Midbrain (tissue), 1 donor: ENCODE measurements at regions not wholly inside any gene's neighbourhood (a gene's known extent, or its start where the extent isn't known, plus 50 kb on each side); places are given as distances from the start of the nearest gene placed in this dataset.
"Not testable (repeated sequence)": the region's sequence is repeated elsewhere in the genome, so short reads cannot be mapped to it uniquely, and the experiment has no call there.

Experiments used
- DNase-seq: peaks from one replicate; lab custom pipeline; 2025; lab: John Stamatoyannopoulos, UW

DNA sequence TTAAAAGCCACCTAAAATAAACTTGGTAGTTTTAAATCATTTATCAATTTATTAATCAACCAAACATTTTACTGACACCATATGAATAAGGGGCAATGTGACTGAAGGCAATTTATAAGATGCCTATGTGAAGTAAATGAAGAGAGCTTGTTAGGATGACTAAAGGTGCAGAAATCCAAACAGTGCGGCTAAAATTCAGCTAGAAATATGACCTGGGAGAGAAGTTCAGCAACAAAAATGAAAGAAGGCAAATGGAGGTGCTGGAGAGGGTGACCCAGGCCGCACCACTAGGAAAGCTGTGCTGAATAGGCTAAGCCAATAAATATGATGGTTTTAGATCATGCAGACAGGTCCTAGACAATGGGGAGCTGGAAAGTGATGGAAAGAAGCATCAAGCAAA lies 403.7 kb downstream of the BTG1 start:
- no peak for DNase-seq

GRCh38 chr12:91733846-91734245 lies 411.8 kb downstream of the BTG1 start:
- DNase-seq, result not testable (repeated sequence)

DNA sequence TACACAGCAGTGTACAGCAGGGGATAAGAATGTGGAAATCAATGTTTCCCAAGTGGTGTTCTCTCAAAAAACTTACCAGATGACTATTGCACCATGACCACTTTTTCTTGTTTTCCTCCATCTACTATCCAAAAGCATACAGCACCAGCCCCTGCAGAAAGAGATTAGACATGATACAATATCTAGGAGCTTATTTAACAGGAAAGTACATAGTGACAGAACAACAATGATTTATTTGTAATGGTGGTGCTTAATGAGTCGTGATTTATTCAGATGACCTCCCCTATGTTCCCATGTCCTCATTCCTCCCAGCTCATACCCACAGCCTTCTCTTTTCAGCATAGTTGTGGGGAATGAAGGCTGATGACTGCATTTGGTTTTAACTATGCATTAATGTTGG lies 413.6 kb downstream of the BTG1 start:
- DNase-seq, result no peak

DNA sequence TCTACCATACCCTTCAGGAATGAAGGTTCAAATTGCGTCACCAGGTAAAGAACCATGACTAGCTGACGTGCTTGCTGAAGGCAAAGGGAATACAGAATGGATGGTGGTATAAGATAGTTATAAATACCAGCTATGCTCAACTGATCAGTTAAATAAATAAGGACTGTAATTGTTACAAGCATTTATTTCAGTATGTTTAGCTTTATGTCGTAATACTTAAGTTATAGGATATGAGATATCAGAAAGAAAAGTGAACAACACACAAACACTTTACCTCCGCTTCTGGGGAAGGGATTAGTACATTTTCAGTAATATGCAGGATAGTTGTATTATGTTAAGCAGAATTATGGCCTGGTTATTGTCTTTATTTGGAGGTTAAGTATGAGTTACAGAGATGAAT lies 416.1 kb downstream of the BTG1 start:
- DNase-seq, result no peak

GRCh38 chr12:91723191-91723590 lies 422.5 kb downstream of the BTG1 start:
- DNase-seq, result no peak

GRCh38 chr12:91722072-91722471 lies 423.6 kb downstream of the BTG1 start:
- DNase-seq, result no peak

- no peak for DNase-seq
Measured at GRCh38 chr12:91721023-91721422, 424.6 kb downstream of the BTG1 start.

GRCh38 chr12:91718326-91718725 lies 427.3 kb downstream of the BTG1 start:
- DNase-seq, result no peak

DNA sequence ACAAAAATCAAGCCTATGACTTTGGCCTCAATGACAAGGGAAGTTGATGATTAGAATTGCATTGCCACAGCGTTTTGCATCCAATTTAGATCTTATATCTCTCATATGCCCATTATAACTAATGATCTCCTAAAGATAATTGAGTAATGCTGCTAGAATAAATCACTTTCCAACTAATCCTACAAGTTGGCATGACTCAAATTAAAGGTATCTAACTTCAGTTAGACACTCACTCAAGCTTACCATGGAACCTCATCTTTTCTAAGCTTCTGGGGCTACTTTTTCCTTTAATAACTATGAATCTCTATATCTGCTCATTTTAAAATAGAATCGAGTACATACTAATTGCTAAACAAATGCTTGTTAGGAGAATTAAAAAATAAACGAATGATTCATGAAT lies 427.8 kb downstream of the BTG1 start:
- no peak for DNase-seq

GRCh38 chr12:91711925-91712324 lies 433.7 kb downstream of the BTG1 start:
- DNase-seq, result not testable (repeated sequence)

GRCh38 chr12:91706466-91706865 lies 439.2 kb downstream of the BTG1 start:
- DNase-seq, result no peak

DNA sequence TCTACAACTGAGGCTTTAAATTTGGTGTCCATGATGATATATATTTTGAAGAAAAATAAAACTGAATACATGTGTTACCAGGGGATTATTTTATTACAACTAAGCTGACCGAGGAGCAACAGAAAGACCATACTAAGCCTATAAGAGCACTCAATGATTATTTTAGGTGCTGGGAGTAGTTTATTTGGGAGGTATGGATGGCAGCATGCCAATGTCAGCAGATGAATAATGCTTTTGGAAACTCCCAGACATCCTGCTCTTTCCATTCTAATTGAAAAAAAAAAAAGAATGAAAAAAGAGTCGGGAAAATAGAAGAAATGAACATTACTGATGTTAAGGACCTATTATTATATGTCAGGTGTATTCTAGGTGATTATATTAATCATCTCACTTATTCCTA lies 441.2 kb downstream of the BTG1 start:
- no peak for DNase-seq

DNA sequence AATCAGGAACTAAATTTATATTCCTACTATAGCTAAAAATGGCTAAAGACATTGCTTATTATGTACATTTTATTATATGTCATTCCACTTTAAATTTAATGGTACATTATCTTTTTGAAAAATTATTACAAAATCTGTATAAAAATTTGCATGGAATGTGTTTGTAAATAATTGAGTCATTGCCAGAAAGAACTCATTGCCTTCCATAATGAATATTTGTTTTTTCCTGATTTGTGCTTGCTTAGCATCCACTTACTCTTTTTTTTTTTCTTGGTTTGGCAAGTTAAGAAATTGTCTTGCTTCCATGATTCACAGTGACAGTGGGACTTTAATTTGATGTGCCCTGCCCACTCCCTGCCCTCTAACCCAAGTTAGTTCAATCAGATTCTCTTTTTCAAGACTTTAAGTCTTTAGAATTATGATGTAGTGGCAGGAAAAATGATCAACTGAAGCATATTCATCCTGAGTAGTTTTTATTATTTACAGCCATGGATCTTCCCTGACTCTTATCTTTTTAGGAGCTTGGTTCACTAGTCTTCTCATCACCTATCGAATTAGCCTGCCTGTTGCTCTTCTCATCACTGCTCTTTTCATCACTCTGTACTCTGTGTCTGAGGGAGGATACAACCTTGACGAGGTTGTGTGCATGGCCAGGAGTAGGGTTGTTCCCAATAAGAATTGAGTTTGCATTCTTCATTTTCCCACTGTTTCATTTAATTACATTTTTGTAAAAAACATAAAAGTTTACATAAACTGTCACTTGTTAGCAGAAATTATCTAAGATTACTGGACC lies 442.0 kb downstream of the BTG1 start:
- no peak for DNase-seq

GRCh38 chr12:91702843-91703425 lies 442.7 kb downstream of the BTG1 start:
- DNase-seq, result no peak

- DNase-seq, result no peak
Measured at GRCh38 chr12:91695964-91696363, 449.7 kb downstream of the BTG1 start.

GRCh38 chr12:91695406-91695805 lies 450.2 kb downstream of the BTG1 start:
- not testable (repeated sequence) for DNase-seq

GRCh38 chr12:91690531-91690930 lies 455.1 kb downstream of the BTG1 start:
- no peak for DNase-seq

DNA sequence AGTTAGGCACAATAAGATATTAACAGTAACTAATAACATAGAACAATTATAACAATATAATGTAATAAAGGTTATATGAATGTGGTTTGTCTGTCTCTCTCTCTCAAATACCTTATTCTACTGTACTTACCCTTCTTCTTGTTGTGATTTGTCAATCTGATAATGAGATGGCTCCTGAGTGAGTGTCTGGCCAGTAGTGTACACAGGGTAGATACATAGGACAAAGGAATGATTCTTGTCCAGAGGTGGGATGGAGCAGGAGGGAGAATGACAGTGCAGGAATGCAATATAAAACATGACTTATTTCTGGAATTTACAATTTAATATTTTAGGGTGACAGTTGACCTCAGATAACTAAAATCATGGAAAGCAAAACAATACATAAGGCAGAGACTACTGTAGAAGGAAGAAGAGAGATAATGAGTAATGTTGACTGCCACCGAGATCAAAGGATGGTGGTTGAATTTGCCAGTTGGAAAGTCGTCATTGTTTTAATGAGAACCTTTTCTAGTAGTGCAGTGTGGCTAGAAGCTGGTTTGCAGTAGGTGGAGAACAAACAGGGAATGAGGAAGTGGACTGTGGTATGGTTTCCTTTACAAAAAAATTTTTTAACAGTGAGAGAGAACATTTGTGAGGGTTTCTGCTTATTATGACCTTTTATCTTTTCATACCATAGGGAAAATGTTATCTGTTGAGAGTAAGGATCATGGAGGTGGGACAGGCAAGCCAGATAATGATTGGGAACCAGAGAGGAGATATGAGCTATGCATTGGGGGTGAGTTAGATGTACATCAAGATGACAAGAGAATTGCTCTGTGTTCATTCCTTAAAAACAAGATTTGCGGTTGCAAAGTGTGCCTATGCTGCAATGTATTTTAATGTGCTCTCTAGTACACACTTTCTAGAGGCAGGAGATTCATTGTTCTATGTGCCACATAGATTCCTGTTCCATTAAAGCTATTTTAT lies 458.3 kb downstream of the BTG1 start:
- DNase-seq, result no peak

DNA sequence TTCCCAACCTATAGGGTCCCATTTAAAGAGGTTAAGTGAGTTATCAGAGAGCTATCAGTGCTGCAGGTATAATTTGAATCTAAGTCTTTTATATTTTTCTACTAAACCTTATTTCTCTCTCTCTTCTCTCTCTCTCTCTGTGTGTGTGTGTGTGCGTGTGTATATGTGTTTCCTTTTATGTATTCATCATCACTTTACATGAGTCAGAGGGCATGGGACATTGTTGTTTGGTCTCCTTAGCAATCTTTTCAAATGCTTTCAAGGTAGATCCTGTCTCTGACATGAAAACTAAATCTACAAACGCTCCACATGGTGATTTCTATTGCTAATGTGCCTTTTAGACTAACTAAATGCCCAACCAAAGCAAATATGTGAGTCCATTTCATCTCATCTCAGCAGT lies 459.7 kb downstream of the BTG1 start:
- DNase-seq, result no peak

DNA sequence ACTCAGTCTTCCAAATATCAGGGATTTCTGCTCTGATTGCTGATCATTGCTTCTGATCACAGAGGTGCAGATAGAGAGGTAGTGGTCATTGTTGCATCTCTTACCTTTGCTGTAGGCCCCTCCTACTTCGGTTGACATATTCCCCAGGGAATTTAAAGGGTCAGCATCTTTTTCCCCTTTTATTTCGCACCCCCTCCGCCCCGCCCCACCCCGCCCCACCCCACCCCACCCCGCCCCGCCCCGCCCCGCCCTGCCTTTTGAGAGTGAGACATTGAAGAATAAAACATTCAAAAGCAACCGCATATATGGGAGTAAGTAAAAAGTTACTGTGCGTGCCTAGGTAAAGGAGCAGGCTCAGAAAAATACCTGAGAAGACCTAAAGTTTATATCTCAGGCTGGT lies 463.9 kb downstream of the BTG1 start:
- DNase-seq, result no peak

GRCh38 chr12:91680864-91681263 lies 464.8 kb downstream of the BTG1 start:
- DNase-seq, result no peak

DNA sequence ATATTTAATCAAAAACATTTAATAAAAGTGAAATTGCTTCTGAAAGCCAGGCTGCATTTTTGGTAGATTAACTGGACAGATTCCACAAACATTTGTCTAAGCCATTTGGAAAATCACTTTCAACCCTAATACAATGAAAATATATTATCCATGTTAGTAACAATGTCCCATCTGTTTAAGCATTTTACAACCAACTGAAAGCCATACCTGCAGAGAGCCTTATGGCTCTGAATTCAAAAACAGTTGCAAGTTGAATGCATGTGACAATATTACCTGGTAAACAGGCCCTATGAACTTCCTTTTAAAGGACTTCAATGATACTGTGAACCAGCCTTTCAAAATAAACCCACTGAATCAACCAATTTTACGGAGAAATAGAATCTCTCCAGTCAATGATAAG lies 468.1 kb downstream of the BTG1 start:
- no peak for DNase-seq

GRCh38 chr12:91675401-91675800 lies 470.2 kb downstream of the BTG1 start:
- no peak for DNase-seq
